PC-3 (cell line): ENCODE measurements at regions not wholly inside any gene's neighbourhood (a gene's known extent, or its start where the extent isn't known, plus 50 kb on each side); places are given as distances from the start of the nearest gene placed in this dataset.

Experiments
- ATAC-seq: fragments of 200-7000 bp; cut with Tn5 transposase; 2 replicates; pipeline ENCODE4 v1.9.1; 2020; ENCODE audit warnings: mild to moderate bottlenecking, moderate library complexity
- BruUV-seq: library from RNA; stranded (reverse); fragments of 400-500 nt; replicated peaks from 2 replicates; lab custom pipeline; 2021; lab: Mats Ljungman, UMichigan
- CTCF ChIA-PET: fragments of 300-600 bp; sonication (Branson Sonifier 250); formaldehyde crosslinking; loops from one replicate; lab custom pipeline; 2022; ENCODE audit warnings: antibody characterized with exemption; lab: Charles Lee
- POLR2A ChIA-PET: fragments of 300-600 bp; sonication (Branson Sonifier 250); formaldehyde crosslinking; loops from one replicate; lab custom pipeline; 2022; ENCODE audit warnings: antibody characterized with exemption; ENCODE audit not compliant: unreplicated experiment; lab: Charles Lee
- DNase-seq: peaks from one replicate; pipeline ENCODE4 v3.0.0-alpha.2; 2015
- H2AFZ ChIP-seq: fragments of 300-600 bp; sonication (generic); 2 replicates; pipeline ENCODE4 v1.6.0; 2016; ENCODE audit warnings: antibody characterized with exemption, low read length
- H3F3A ChIP-seq: fragments of 300-600 bp; sonication (generic); one replicate; pipeline ENCODE4 v1.6.0; 2017; ENCODE audit warnings: antibody characterized with exemption, low read length, control low read depth, mild to moderate bottlenecking; ENCODE audit not compliant: unreplicated experiment
- H3K27ac ChIP-seq: fragments of 300-600 bp; sonication (generic); 2 replicates; pipeline ENCODE4 v1.5.1; 2016; ENCODE audit warnings: mild to moderate bottlenecking, low read length
- H3K27me3 ChIP-seq: fragments of 300-600 bp; sonication (generic); 2 replicates; pipeline ENCODE4 v1.6.1; 2016; ENCODE audit warnings: low read length, mixed read lengths
- H3K36me3 ChIP-seq: fragments of 300-600 bp; sonication (generic); 2 replicates; pipeline ENCODE4 v1.6.1; 2016; ENCODE audit warnings: low read depth, mixed run types, low read length, mixed read lengths
- H3K4me1 ChIP-seq: fragments of 300-600 bp; sonication (generic); 2 replicates; pipeline ENCODE4 v1.5.1; 2016; ENCODE audit warnings: low read length; ENCODE audit not compliant: insufficient read depth
- H3K4me2 ChIP-seq: fragments of 300-600 bp; sonication (generic); 2 replicates; pipeline ENCODE4 v1.6.0; 2016; ENCODE audit warnings: low read length
- H3K4me3 ChIP-seq: fragments of 300-600 bp; sonication (generic); 2 replicates; pipeline ENCODE4 v1.5.1; 2016; ENCODE audit warnings: mild to moderate bottlenecking, low read length, mixed read lengths
- H3K79me2 ChIP-seq: fragments of 300-600 bp; sonication (generic); 2 replicates; pipeline ENCODE4 v1.6.1; 2017; ENCODE audit warnings: low read length, mixed read lengths
- H3K9ac ChIP-seq: fragments of 300-600 bp; sonication (generic); 2 replicates; pipeline ENCODE4 v1.6.0; 2016; ENCODE audit warnings: mild to moderate bottlenecking, low read length
- H3K9me2 ChIP-seq: fragments of 300-600 bp; sonication (generic); replicated peaks from 2 replicates; pipeline ENCODE4 v1.6.1; 2016; ENCODE audit warnings: mixed run types, low read length, mixed read lengths
- H3K9me3 ChIP-seq: fragments of 300-600 bp; sonication (generic); 2 replicates; pipeline ENCODE4 v1.6.1; 2016; ENCODE audit warnings: low read length, mixed read lengths
- H4K20me1 ChIP-seq: fragments of 300-600 bp; sonication (generic); 2 replicates; pipeline ENCODE4 v1.6.1; 2016; ENCODE audit warnings: low read length, mixed read lengths
- EZH2 ChIP-seq: fragments of 300-600 bp; sonication (generic); IDR thresholded peaks from one replicate; pipeline ENCODE4 v1.6.1; 2017; ENCODE audit warnings: antibody characterized with exemption, mild to moderate bottlenecking, low read length; ENCODE audit not compliant: unreplicated experiment
- EZH2phosphoT487 ChIP-seq: fragments of 300-600 bp; sonication (generic); IDR thresholded peaks from 2 replicates; pipeline ENCODE4 v1.6.1; 2018; ENCODE audit warnings: mild to moderate bottlenecking, antibody characterized with exemption, low read length, borderline replicate concordance
- intact Hi-C: fragments of 100-400 bp; cut with micrococcal nuclease; formaldehyde crosslinking; loops from 2 replicates; pipeline ENCODE4 v1.9.0; 2023
- TF ChIP-seq, protein P1 (sequence below): fragments of 300-600 bp; sonication (generic); conservative IDR thresholded peaks from 2 replicates; pipeline ENCODE4 v1.5.1; 2017; ENCODE audit warnings: antibody characterized with exemption, low read depth, mild to moderate bottlenecking, low read length

DNA sequence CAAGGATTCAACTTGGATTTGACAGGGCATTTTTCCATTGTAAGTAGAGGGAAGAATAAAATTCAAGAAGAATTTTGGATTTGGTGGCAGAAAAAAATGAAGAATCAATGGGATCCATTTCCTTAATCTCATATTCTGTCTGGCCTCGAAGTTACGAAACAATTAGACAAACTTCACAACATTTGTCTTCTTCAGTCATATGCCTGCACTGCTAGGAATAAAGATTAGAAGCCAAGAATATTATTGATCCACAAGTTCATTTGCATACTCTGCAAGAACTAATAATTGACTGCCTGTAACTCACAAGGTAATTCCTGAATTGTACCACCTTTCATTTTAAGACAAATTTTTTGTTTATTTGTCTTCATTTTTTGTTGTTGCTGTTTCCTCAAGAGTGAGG lies 486.2 kb downstream of the HAO1 start:
- intact Hi-C loops = no loop called here
- CTCF ChIA-PET = no interaction called here
- Histone ChIP-seq H3K4me3 (no peak overlapping the region), H3K4me2 (no peak overlapping the region), H3K9me3 (no peaks in the 10 kb centered on the region), H3K27me3 (no peaks in the 10 kb centered on the region), H3K79me2 (no peaks in the 10 kb centered on the region), H4K20me1 (no peaks in the 10 kb centered on the region), H3K4me1 (no peaks in the 10 kb centered on the region), H3K36me3 (no peaks in the 10 kb centered on the region), H3K27ac (no peak overlapping the region), H3K9ac (no peak overlapping the region), H3F3A (no peaks in the 10 kb centered on the region), H2AFZ (no peak overlapping the region), H3K9me2 (no peaks in the 10 kb centered on the region; the same call in 1 of the 2 replicates)
- POLR2A ChIA-PET = no interaction called here
- DNase-seq (no peak), ATAC-seq (no peak)
- no peak for TF ChIP-seq EZH2phosphoT487
- TF ChIP-seq, protein P1, sequence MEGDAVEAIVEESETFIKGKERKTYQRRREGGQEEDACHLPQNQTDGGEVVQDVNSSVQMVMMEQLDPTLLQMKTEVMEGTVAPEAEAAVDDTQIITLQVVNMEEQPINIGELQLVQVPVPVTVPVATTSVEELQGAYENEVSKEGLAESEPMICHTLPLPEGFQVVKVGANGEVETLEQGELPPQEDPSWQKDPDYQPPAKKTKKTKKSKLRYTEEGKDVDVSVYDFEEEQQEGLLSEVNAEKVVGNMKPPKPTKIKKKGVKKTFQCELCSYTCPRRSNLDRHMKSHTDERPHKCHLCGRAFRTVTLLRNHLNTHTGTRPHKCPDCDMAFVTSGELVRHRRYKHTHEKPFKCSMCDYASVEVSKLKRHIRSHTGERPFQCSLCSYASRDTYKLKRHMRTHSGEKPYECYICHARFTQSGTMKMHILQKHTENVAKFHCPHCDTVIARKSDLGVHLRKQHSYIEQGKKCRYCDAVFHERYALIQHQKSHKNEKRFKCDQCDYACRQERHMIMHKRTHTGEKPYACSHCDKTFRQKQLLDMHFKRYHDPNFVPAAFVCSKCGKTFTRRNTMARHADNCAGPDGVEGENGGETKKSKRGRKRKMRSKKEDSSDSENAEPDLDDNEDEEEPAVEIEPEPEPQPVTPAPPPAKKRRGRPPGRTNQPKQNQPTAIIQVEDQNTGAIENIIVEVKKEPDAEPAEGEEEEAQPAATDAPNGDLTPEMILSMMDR = no peak
- no peak for TF ChIP-seq EZH2
- BruUV-seq = no TSS peak

DNA sequence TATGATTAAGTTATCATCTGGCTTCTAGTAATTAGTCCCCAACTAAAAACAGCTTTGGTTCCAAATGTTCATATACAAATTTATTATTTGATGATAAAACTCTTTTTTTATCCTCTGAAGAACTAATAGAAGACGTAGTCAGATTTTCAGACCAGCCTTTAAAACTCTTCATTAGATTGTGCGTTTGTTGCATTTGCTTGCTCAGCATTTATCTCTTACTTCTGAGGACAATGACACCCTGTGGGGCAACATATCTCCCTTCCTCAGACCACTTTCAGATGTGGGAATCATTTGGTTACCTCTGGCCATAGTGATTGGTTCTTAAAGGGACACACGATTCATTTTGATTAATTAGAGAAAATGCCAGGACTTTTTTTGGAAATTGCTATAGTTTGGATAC lies 481.8 kb downstream of the HAO1 start:
- no peaks in the 10 kb centered on the region for H3K36me3 ChIP-seq
- BruUV-seq = no TSS peak
- no peaks in the 10 kb centered on the region for H3K9me2 ChIP-seq
- no peaks in the 10 kb centered on the region for H3K9me3 ChIP-seq
- no peaks in the 10 kb centered on the region for H3K27me3 ChIP-seq
- ATAC-seq (no peak), DNase-seq (no peak)
- no peaks in the 10 kb centered on the region for H3F3A ChIP-seq
- H3K9ac ChIP-seq = no peak overlapping the region
- H3K4me3 ChIP-seq = no peak overlapping the region
- H3K79me2 ChIP-seq = no peaks in the 10 kb centered on the region
- no peaks in the 10 kb centered on the region for H4K20me1 ChIP-seq
- intact Hi-C loops = no loop called here
- peaks cover 1% of the 10 kb centered on the region; the same call in 1 of the 2 replicates for H3K4me1 ChIP-seq
- no peak overlapping the region for H2AFZ ChIP-seq
- TF ChIP-seq EZH2 (no peak), EZH2phosphoT487 (no peak)
- TF ChIP-seq, protein P1 = no peak
- CTCF ChIA-PET = no interaction called here
- POLR2A ChIA-PET = no interaction called here
- no peak overlapping the region for H3K27ac ChIP-seq
- H3K4me2 ChIP-seq = no peak overlapping the region

DNA sequence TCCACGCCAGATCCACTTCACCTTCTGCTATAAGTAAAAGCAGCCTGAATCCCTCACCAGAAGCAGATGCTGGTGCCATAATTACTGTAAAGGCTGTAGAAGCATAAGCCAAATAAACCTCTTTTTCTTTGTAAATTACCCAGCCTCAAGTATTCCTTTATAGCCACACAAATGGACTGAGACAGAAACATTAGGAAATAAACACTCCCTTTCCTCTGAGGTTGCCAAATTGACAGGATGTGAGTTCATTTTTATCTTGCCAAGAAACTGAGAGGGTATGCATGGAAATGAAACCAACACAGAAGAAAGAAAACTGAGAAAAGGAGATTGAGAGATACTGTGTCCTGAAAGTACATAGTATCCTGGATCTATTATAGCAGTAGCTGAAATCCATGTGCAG lies 481.2 kb downstream of the HAO1 start:
- ATAC-seq = no peak
- no peak overlapping the region for H3K4me2 ChIP-seq

More for the DNA sequence above, 481.2 kb downstream of the HAO1 start:
- Histone ChIP-seq H3K9ac (no peak overlapping the region), H3K9me2 (no peaks in the 10 kb centered on the region), H3K4me3 (no peak overlapping the region), H3F3A (no peaks in the 10 kb centered on the region), H4K20me1 (no peaks in the 10 kb centered on the region), H3K4me1 (peaks cover 3% of the 10 kb centered on the region; the same call in 1 of the 2 replicates), H3K79me2 (no peaks in the 10 kb centered on the region), H2AFZ (no peak overlapping the region), H3K9me3 (no peaks in the 10 kb centered on the region), H3K27me3 (no peaks in the 10 kb centered on the region), H3K36me3 (no peaks in the 10 kb centered on the region), H3K27ac (no peak overlapping the region)
- TF ChIP-seq EZH2 (no peak), EZH2phosphoT487 (no peak)
- TF ChIP-seq, protein P1 = no peak
- no peak for DNase-seq
- intact Hi-C loops = no loop called here
- POLR2A ChIA-PET = no interaction called here
- CTCF ChIA-PET = no interaction called here
- BruUV-seq = no TSS peak
